ENCODE measurements at regions not wholly inside any gene's neighbourhood (a gene's known extent, or its start where the extent isn't known, plus 50 kb on each side); places are given as distances from the start of the nearest gene placed in this dataset.

GRCh38 chr12:88985011-88985410 is 367.3 kb downstream of the DUSP6 start:
- TF ChIP-seq CTCF (IDR thresholded peaks at IDR 0.05) (no peak), POLR2A (IDR thresholded peaks at IDR 0.05) (no peak)

All from lower leg skin (tissue), 3 donors.